ENCODE measurements at regions not wholly inside any gene's neighbourhood (a gene's known extent, or its start where the extent isn't known, plus 50 kb on each side); places are given as distances from the start of the nearest gene placed in this dataset.

DNA sequence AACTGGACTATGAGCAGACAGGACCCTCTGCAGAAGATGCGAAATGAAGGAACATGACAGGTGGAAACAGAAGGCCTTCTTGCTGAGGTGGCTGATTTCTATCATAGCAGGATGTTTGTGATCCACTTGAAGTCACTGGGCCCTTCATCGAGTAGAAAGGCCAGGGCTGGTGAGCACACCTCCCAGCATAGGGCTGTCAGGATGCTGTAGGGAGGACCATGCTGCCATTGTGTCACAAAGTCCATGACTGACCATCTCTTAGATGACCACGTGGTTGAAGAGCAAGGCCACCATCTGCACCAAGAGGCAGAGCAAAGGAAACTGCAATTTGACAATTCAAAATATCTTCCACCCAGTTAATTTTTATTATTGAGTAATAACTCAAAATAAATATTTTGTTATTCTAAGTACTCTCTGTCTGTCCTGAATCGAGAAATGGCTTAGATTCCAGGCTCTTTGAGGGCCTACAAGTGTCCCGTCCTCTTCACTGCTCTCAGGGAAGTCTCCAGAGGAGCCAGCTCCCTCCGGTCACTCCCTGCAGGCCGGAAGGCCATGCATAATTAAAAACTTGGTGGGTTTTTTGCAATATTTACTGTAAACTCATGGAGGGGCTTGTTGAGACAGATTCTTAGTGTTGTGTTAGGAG, 249.3 kb upstream of the ZMIZ1 start:
- Mint-ChIP-seq H3K4me1 (ENCODE audit: low read depth) (no peaks in the 10 kb centered on the region), H3K36me3 (ENCODE audit: low read depth) (no peaks in the 10 kb centered on the region), H3K9me3 (no peaks in the 10 kb centered on the region), H3K27ac (no peak overlapping the region), H3K27me3 (ENCODE audit: insufficient read depth) (peaks cover 9% of the 10 kb centered on the region), H3K4me3 (no peak overlapping the region)
- DNase-seq (ENCODE audit: low spot score): no peak
- intact Hi-C loops (cut with micrococcal nuclease): no loop called here

DNA sequence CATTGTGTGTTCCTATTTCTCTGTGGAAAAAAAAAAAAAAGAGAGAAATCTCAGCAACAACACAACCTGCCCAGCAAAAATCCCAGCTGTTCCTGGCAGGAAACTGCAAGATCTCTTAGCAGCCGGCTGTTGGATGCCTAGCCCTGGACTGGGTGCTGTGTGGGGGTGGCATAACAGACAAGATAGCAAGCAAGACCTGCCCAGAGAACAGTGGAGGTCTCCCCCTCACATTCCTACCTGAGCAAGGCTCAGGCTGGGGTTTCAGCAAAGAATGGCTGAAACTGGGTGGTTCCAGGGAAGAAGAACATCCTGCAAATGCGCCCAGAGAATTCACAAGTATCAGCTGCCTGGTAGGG, 248.8 kb upstream of the ZMIZ1 start:
- Mint-ChIP-seq H3K9me3 (no peaks in the 10 kb centered on the region), H3K27ac (no peak overlapping the region), H3K4me1 (ENCODE audit: low read depth) (no peaks in the 10 kb centered on the region), H3K36me3 (ENCODE audit: low read depth) (no peaks in the 10 kb centered on the region), H3K27me3 (ENCODE audit: insufficient read depth) (peaks cover 8% of the 10 kb centered on the region), H3K4me3 (no peak overlapping the region)
- intact Hi-C loops (cut with micrococcal nuclease): no loop called here
- DNase-seq (ENCODE audit: low spot score): no peak

DNA sequence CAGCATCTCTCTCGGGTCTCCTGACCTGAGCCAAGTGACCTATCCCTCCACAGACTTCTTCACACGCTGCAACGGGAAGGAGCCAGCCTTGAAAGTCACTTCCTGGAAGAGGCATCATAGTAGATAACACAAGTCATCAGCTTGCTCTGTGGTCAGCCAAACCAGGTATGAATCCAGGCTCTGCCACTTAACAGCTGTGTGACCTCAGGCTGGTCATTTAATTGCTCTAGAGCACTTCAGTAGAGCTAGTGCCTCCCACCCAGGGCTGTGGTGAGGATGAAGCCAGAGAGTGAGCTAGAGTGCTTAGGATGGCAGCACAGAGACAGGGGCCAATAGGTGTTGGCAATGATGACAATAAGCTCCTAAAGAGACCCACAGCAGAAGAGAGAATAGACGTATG, 247.7 kb upstream of the ZMIZ1 start:
- Mint-ChIP-seq H3K9me3 (no peaks in the 10 kb centered on the region), H3K27ac (no peak overlapping the region), H3K36me3 (ENCODE audit: low read depth) (no peaks in the 10 kb centered on the region), H3K4me1 (ENCODE audit: low read depth) (no peaks in the 10 kb centered on the region), H3K27me3 (ENCODE audit: insufficient read depth) (peaks cover 8% of the 10 kb centered on the region), H3K4me3 (no peak overlapping the region)
- intact Hi-C loops (cut with micrococcal nuclease): no loop called here
- DNase-seq (ENCODE audit: low spot score): no peak

GRCh38 chr10:78828647-78829539, 239.9 kb upstream of the ZMIZ1 start:
- Mint-ChIP-seq H3K9me3 (no peaks in the 10 kb centered on the region), H3K27ac (no peak overlapping the region), H3K4me3 (no peak overlapping the region), H3K36me3 (ENCODE audit: low read depth) (no peaks in the 10 kb centered on the region), H3K4me1 (ENCODE audit: low read depth) (no peaks in the 10 kb centered on the region), H3K27me3 (ENCODE audit: insufficient read depth) (peaks cover 4% of the 10 kb centered on the region)
- DNase-seq (ENCODE audit: low spot score): no peak
- intact Hi-C loops (cut with micrococcal nuclease): no loop called here

- no peak for DNase-seq (ENCODE audit: low spot score)
- Mint-ChIP-seq H3K36me3 (ENCODE audit: low read depth) (no peaks in the 10 kb centered on the region), H3K9me3 (no peaks in the 10 kb centered on the region), H3K4me3 (no peak overlapping the region), H3K4me1 (ENCODE audit: low read depth) (no peaks in the 10 kb centered on the region), H3K27me3 (ENCODE audit: insufficient read depth) (no peaks in the 10 kb centered on the region), H3K27ac (no peak overlapping the region)
- intact Hi-C loops (cut with micrococcal nuclease): no loop called here
These were observed 239.2 kb upstream of the ZMIZ1 start for GRCh38 chr10:78829565-78829964.

DNA sequence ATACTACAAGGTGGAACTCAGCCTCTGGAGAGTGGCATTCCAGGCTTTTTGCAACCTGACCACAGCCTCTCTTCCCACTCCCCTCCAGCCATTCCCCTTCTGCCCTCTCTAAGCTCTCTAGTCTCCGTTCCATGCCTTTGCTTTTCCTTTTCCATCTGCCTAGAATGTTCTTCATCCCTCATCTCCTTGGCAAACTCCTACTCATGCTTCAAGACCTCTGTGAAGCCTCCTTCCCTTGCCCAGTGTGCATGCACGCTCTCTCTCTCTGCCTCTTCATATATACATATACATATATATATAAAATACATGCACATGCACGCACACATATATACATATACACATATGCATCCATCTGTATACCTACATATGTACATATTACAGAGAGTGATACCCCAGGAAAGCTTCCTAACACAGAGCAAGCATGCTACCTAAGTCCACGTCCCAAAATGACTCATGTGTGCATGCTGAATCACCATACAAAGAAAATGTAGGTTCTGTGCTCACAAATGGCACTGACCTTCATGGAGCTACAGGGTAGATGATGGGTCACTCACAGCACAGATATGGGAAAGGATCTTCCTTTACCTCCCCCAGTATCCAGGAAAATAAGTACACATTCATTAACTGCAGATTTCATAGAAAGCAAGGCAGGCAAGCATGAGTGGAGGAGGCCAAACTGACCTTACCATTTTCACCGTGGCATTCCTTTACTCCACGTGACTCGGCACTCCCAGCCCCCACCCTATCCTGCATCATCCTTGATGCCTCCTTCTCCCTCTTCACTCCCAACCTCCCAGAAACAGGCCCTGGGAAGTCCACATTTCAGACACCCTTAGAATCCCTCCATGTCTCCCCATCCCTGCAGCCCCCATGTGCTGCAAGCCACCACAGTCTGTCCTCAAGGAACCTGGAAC, 238.4 kb upstream of the ZMIZ1 start:
- Mint-ChIP-seq H3K4me3 (no peak overlapping the region), H3K4me1 (ENCODE audit: low read depth) (no peaks in the 10 kb centered on the region), H3K36me3 (ENCODE audit: low read depth) (no peaks in the 10 kb centered on the region), H3K27me3 (ENCODE audit: insufficient read depth) (peaks cover 4% of the 10 kb centered on the region), H3K27ac (no peak overlapping the region), H3K9me3 (no peaks in the 10 kb centered on the region)
- intact Hi-C loops (cut with micrococcal nuclease): no loop called here
- no peak for DNase-seq (ENCODE audit: low spot score)

- intact Hi-C loops (cut with micrococcal nuclease): no loop called here
- Mint-ChIP-seq H3K4me1 (ENCODE audit: low read depth) (no peaks in the 10 kb centered on the region), H3K36me3 (ENCODE audit: low read depth) (no peaks in the 10 kb centered on the region), H3K27ac (no peak overlapping the region), H3K9me3 (no peaks in the 10 kb centered on the region), H3K27me3 (ENCODE audit: insufficient read depth) (peaks cover 10% of the 10 kb centered on the region), H3K4me3 (no peak overlapping the region)
- no peak for DNase-seq (ENCODE audit: low spot score)
These were observed 237.8 kb upstream of the ZMIZ1 start for GRCh38 chr10:78830976-78831375.

DNA sequence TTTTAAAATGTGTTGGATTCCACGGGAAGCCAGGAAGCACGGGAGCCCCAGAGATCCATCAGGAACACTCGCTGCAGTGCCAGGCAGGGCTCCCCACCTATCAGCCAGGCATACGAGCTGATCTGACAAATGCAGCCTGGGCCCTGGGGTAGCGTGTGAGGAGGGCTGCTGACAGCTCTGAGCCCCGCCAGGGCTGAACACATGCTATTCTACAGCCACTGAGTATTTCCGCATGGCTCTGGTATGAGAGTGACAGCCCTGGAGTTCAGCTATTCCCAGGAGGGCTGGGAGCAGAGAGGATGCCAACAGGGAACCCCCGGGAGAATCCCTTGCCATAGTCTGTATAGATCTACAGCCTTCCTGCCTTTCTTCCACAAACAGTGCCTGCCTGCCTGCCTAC, 237.3 kb upstream of the ZMIZ1 start:
- no peak overlapping the region for H3K27ac Mint-ChIP-seq

DNA sequence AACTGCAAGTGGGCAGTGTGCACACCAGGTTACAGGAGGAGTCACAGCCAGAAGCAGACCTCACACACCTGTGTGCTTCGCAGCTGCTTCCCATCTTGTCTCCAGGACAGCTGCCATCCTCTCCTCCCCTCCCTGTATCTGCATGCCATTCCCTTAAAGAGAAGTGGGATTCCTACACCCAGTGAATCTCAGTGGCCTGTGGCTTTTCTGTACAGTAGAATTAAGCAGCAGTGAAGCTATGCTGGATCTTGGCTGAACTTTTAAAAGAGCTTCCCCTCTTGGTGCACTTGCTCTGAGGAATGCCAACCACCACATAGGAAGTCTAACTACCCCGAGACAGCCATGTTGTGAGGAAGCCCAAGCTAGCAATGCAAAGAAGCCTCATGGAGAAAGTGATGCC, 236.5 kb upstream of the ZMIZ1 start:
- DNase-seq (ENCODE audit: low spot score): no peak
- intact Hi-C loops (cut with micrococcal nuclease): no loop called here
- H3K4me1 Mint-ChIP-seq (ENCODE audit: low read depth): no peaks in the 10 kb centered on the region
- no peaks in the 10 kb centered on the region for H3K9me3 Mint-ChIP-seq
- peaks cover 10% of the 10 kb centered on the region for H3K27me3 Mint-ChIP-seq (ENCODE audit: insufficient read depth)
- H3K27ac Mint-ChIP-seq: no peak overlapping the region
- H3K4me3 Mint-ChIP-seq: no peak overlapping the region
- no peaks in the 10 kb centered on the region for H3K36me3 Mint-ChIP-seq (ENCODE audit: low read depth)

More for the DNA sequence above, 237.3 kb upstream of the ZMIZ1 start:
- no peak for DNase-seq (ENCODE audit: low spot score)
- no peaks in the 10 kb centered on the region for H3K9me3 Mint-ChIP-seq
- no peaks in the 10 kb centered on the region for H3K36me3 Mint-ChIP-seq (ENCODE audit: low read depth)
- H3K4me3 Mint-ChIP-seq: no peak overlapping the region
- intact Hi-C loops (cut with micrococcal nuclease): no loop called here
- peaks cover 10% of the 10 kb centered on the region for H3K27me3 Mint-ChIP-seq (ENCODE audit: insufficient read depth)
- H3K4me1 Mint-ChIP-seq (ENCODE audit: low read depth): no peaks in the 10 kb centered on the region

DNA sequence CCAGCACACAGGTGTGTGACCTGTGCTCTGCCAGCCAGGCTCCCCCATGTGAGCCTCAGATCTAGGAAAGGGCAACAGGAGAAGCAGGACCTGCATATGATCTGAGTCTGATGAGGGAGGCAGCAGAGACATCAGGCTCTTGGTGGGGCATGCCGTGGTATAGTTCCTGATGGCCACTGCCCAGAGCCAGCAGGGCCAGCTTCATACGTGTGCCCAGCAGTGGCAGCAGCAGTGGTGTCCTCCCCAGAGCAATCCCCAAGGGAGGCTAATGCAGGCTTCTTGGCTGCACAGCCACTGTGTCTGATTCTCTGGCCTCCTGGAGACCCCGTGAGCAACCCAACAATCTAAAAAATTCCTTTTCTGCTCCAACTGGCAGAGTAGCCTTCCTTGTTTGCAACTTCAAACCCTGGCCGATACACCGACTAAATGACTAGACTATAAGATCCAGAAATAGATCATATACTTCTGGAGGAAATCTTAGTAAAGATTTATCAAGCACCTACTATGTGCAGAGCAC, 230.6 kb upstream of the ZMIZ1 start:
- Mint-ChIP-seq H3K36me3 (ENCODE audit: low read depth) (no peaks in the 10 kb centered on the region), H3K4me3 (no peak overlapping the region), H3K27me3 (ENCODE audit: insufficient read depth) (peaks cover 16% of the 10 kb centered on the region), H3K9me3 (no peaks in the 10 kb centered on the region), H3K4me1 (ENCODE audit: low read depth) (no peaks in the 10 kb centered on the region), H3K27ac (no peak overlapping the region)
- DNase-seq (ENCODE audit: low spot score): no peak
- intact Hi-C loops (cut with micrococcal nuclease): no loop called here

GRCh38 chr10:78843495-78843894, 225.3 kb upstream of the ZMIZ1 start:
- Mint-ChIP-seq H3K9me3 (no peaks in the 10 kb centered on the region), H3K27me3 (ENCODE audit: insufficient read depth) (peaks cover 6% of the 10 kb centered on the region), H3K36me3 (ENCODE audit: low read depth) (no peaks in the 10 kb centered on the region), H3K4me3 (no peak overlapping the region), H3K4me1 (ENCODE audit: low read depth) (no peaks in the 10 kb centered on the region), H3K27ac (no peak overlapping the region)
- no peak for DNase-seq (ENCODE audit: low spot score)
- intact Hi-C loops (cut with micrococcal nuclease): no loop called here

DNA sequence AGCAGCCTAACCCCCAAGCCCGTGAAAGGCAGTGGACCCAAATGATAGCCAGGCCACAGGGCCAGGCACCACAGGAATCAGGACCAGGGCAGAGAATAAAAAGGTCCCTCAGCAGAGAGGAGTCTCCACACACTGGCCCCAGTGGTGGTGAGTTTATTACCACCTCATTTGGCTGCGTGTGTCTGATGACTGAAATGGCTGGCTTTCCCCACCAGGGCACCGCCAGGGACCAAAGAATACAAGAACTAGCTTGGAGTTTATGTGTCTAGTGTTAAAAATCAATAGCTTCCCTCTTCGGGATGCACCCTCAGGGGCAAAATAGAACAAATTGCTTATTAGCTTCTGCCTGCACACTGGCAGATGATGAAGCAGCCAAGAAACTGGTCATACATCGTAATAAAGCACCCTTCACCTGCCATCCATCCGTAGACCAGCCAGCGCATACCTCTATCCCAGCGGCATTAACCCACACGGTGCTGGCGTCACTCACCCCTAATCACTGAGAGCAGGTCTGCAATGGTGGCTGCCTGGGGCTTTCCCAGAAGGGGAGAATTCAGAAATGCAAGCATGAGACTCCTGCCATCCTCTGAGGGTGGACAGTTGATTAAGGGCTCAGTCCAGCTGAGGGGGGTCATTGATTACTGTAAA, 223.7 kb upstream of the ZMIZ1 start:
- no peaks in the 10 kb centered on the region for H3K4me1 Mint-ChIP-seq (ENCODE audit: low read depth)
- no peak overlapping the region for H3K4me3 Mint-ChIP-seq
- H3K27me3 Mint-ChIP-seq (ENCODE audit: insufficient read depth): peaks cover 3% of the 10 kb centered on the region
- intact Hi-C loops (cut with micrococcal nuclease): no loop called here
- H3K9me3 Mint-ChIP-seq: no peaks in the 10 kb centered on the region
- H3K27ac Mint-ChIP-seq: no peak overlapping the region
- DNase-seq (ENCODE audit: low spot score): no peak
- H3K36me3 Mint-ChIP-seq (ENCODE audit: low read depth): no peaks in the 10 kb centered on the region

Measured in activated T-helper 1 cell treated with anti-CD3 and anti-CD28 coated beads, Interleukin-12 subunit alpha, Interleukin-12 subunit beta, Interleukin-2, Interleukin-4 antibody, amounts not matched to agents 30 ng/mL and 10 ng/mL and 1 ng/mL, durations not matched to agents 14 hours and 24 hours and 36 hours (primary cell).